ENCODE measurements at regions not wholly inside any gene's neighbourhood (a gene's known extent, or its start where the extent isn't known, plus 50 kb on each side); places are given as distances from the start of the nearest gene placed in this dataset.

GRCh38 chr13:47374741-47375140, 477.9 kb upstream of the HTR2A start:
- DNase-seq, result no peak
- intact Hi-C loops (cut with DNase I, micrococcal nuclease), result no loop called here
- ChIA-PET CTCF (no interaction called here), POLR2A (no interaction called here)
- TF ChIP-seq, protein P1, sequence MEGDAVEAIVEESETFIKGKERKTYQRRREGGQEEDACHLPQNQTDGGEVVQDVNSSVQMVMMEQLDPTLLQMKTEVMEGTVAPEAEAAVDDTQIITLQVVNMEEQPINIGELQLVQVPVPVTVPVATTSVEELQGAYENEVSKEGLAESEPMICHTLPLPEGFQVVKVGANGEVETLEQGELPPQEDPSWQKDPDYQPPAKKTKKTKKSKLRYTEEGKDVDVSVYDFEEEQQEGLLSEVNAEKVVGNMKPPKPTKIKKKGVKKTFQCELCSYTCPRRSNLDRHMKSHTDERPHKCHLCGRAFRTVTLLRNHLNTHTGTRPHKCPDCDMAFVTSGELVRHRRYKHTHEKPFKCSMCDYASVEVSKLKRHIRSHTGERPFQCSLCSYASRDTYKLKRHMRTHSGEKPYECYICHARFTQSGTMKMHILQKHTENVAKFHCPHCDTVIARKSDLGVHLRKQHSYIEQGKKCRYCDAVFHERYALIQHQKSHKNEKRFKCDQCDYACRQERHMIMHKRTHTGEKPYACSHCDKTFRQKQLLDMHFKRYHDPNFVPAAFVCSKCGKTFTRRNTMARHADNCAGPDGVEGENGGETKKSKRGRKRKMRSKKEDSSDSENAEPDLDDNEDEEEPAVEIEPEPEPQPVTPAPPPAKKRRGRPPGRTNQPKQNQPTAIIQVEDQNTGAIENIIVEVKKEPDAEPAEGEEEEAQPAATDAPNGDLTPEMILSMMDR (IDR thresholded peaks at IDR 0.05), result no peak
- Mint-ChIP-seq H3K4me1 (ENCODE audit: low read depth) (no peaks in the 10 kb centered on the region), H3K27ac (no peak overlapping the region), H3K9me3 (peaks cover 6% of the 10 kb centered on the region), H3K36me3 (ENCODE audit: low read depth) (no peaks in the 10 kb centered on the region), H3K4me3 (no peak overlapping the region), H3K27me3 (no peaks in the 10 kb centered on the region)
- Histone ChIP-seq H3K4me1 (ENCODE audit: insufficient read depth, low read length) (no peaks in the 10 kb centered on the region), H3K36me3 (ENCODE audit: insufficient read depth, low read length) (no peaks in the 10 kb centered on the region), H3K27ac (ENCODE audit: low read depth in 1 of 2, low read length in 2 of 2) (no peak overlapping the region), H3K9me3 (ENCODE audit: control insufficient read depth in 1 of 2, insufficient read depth in 1 of 2, low read length in 2 of 2) (peaks cover 5 to 7% of the 10 kb centered on the region in 2 experiments), H3K27me3 (ENCODE audit: control insufficient read depth in 1 of 2, insufficient read depth in 2 of 2, low read length in 2 of 2) (no peaks in the 10 kb centered on the region), H3K4me3 (ENCODE audit: low read length) (no peak overlapping the region)
- ATAC-seq (ENCODE audit: poor library complexity), result no peak

DNA sequence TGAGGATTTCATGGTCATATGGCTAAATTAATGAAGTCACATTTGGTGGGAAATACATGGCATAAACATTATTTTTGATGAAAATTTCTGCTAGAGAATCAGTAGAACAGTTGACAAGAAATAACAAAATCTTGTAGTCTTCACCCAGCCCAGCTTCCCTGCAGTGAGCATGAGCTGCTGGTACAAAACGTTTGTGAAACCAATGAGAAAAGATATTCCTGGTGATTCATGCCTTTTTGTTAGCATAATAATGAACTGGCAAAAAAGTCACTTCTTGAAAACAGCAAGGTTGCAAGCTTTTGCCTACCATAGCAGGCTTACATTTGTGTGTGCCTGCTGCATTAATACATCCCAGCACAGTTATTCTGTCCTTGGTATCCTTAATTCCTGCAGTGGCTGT, 475.9 kb upstream of the HTR2A start:
- Histone ChIP-seq H3K27ac (ENCODE audit: low read depth in 1 of 2, low read length in 2 of 2) (no peak overlapping the region), H3K4me1 (ENCODE audit: insufficient read depth, low read length) (no peaks in the 10 kb centered on the region), H3K27me3 (ENCODE audit: control insufficient read depth in 1 of 2, insufficient read depth in 2 of 2, low read length in 2 of 2) (no peaks in the 10 kb centered on the region), H3K36me3 (ENCODE audit: insufficient read depth, low read length) (no peaks in the 10 kb centered on the region), H3K4me3 (ENCODE audit: low read length) (no peak overlapping the region), H3K9me3 (ENCODE audit: control insufficient read depth in 1 of 2, insufficient read depth in 1 of 2, low read length in 2 of 2) (peaks cover 5 to 7% of the 10 kb centered on the region in 2 experiments)
- intact Hi-C loops (cut with DNase I, micrococcal nuclease), result no loop called here
- H3K27ac Mint-ChIP-seq, result no peak overlapping the region
- TF ChIP-seq, protein P1 (IDR thresholded peaks at IDR 0.05), result no peak
- H3K4me1 Mint-ChIP-seq (ENCODE audit: low read depth), result no peaks in the 10 kb centered on the region
- H3K36me3 Mint-ChIP-seq (ENCODE audit: low read depth), result no peaks in the 10 kb centered on the region
- ChIA-PET POLR2A (no interaction called here), CTCF (no interaction called here)
- no peak overlapping the region for H3K4me3 Mint-ChIP-seq
- peaks cover 10% of the 10 kb centered on the region for H3K9me3 Mint-ChIP-seq
- DNase-seq (no peak), ATAC-seq (ENCODE audit: poor library complexity) (no peak)
- H3K27me3 Mint-ChIP-seq, result peaks cover 3% of the 10 kb centered on the region

GRCh38 chr13:47351798-47352197, 454.9 kb upstream of the HTR2A start:
- intact Hi-C loops (cut with DNase I, micrococcal nuclease), result no loop called here
- Histone ChIP-seq H3K27me3 (ENCODE audit: control insufficient read depth in 1 of 2, insufficient read depth in 2 of 2, low read length in 2 of 2) (no peaks in the 10 kb centered on the region), H3K9me3 (ENCODE audit: control insufficient read depth in 1 of 2, insufficient read depth in 1 of 2, low read length in 2 of 2) (no peaks in the 10 kb centered on the region), H3K36me3 (ENCODE audit: insufficient read depth, low read length) (no peaks in the 10 kb centered on the region), H3K4me1 (ENCODE audit: insufficient read depth, low read length) (no peaks in the 10 kb centered on the region), H3K27ac (ENCODE audit: low read depth in 1 of 2, low read length in 2 of 2) (no peak overlapping the region), H3K4me3 (ENCODE audit: low read length) (no peak overlapping the region)
- no peak overlapping the region for H3K4me3 Mint-ChIP-seq
- H3K27ac Mint-ChIP-seq, result no peak overlapping the region
- CTCF ChIA-PET, result no interaction called here
- peaks cover 4% of the 10 kb centered on the region for H3K9me3 Mint-ChIP-seq
- no peaks in the 10 kb centered on the region for H3K36me3 Mint-ChIP-seq (ENCODE audit: low read depth)
- POLR2A ChIA-PET, result no interaction called here
- H3K27me3 Mint-ChIP-seq, result no peaks in the 10 kb centered on the region
- H3K4me1 Mint-ChIP-seq (ENCODE audit: low read depth), result no peaks in the 10 kb centered on the region
- TF ChIP-seq, protein P1 (IDR thresholded peaks at IDR 0.05), result no peak
- ATAC-seq (ENCODE audit: poor library complexity), result no peak
- DNase-seq, result no peak
